Esophagus (tissue), 2 donors: ENCODE measurements at regions not wholly inside any gene's neighbourhood (a gene's known extent, or its start where the extent isn't known, plus 50 kb on each side); places are given as distances from the start of the nearest gene placed in this dataset.
"Not testable (repeated sequence)": the region's sequence is repeated elsewhere in the genome, so short reads cannot be mapped to it uniquely, and the experiment has no call there.

Source experiments
- H3K27ac ChIP-seq, 2 donors: one replicate each; pipeline ENCODE4 v1.5.1; 2013; ENCODE audit warnings: low read depth in 2 of 2, mild to moderate bottlenecking in 2 of 2, inconsistent platforms in 1 of 2, low read length in 1 of 2, moderate library complexity in 1 of 2
- H3K27me3 ChIP-seq, 2 donors: one replicate each; pipeline ENCODE4 v1.6.1; 2013; ENCODE audit warnings: low read length in 2 of 2, control low read depth in 1 of 2, mild to moderate bottlenecking in 1 of 2; ENCODE audit not compliant: insufficient read depth in 2 of 2, control insufficient read depth in 1 of 2
- H3K36me3 ChIP-seq, 2 donors: one replicate each; pipeline ENCODE4 v1.6.1; 2013; ENCODE audit warnings: low read length in 1 of 2; ENCODE audit not compliant: control insufficient read depth in 2 of 2, insufficient read depth in 2 of 2
- H3K4me1 ChIP-seq, 2 donors: one replicate each; pipeline ENCODE4 v1.6.1; 2013; ENCODE audit warnings: low read length in 1 of 2; ENCODE audit not compliant: control insufficient read depth in 2 of 2, insufficient read depth in 2 of 2
- H3K4me3 ChIP-seq, 2 donors: one replicate each; pipeline ENCODE4 v1.5.1; 2013; ENCODE audit warnings: low read length in 2 of 2, mild to moderate bottlenecking in 2 of 2, low read depth in 1 of 2, moderate library complexity in 1 of 2
- H3K9me3 ChIP-seq, 2 donors: one replicate each; pipeline ENCODE4 v1.6.1; 2013; ENCODE audit warnings: mild to moderate bottlenecking in 2 of 2, low read depth in 1 of 2, low read length in 1 of 2, moderate library complexity in 1 of 2; ENCODE audit not compliant: control insufficient read depth in 2 of 2, insufficient read depth in 1 of 2
- WGBS, 2 donors: extraction: QIAGEN DNeasy Blood & Tissue Kit; methylation state at CpG; one replicate each; pipeline ENCODE4 v1.1.7; 2013; 5-methylcytosine and 5-hydroxymethylcytosine counted together
- donor health status: healthy with polysubstance abuse.
- donor health status: Bipolar disorder and iron deficiency.

- Histone ChIP-seq H3K9me3 (no peaks in the 10 kb centered on the region), H3K4me3 (no peak overlapping the region), H3K27ac (no peak overlapping the region)
Observed at GRCh38 chr14:45633220-45633984, 380.4 kb upstream of the MIS18BP1 start.

GRCh38 chr14:45621731-45622130, 368.7 kb upstream of the MIS18BP1 start:
- Histone ChIP-seq H3K9me3 (no peaks in the 10 kb centered on the region), H3K36me3 (no peaks in the 10 kb centered on the region), H3K4me1 (no peaks in the 10 kb centered on the region), H3K27me3 (no peaks in the 10 kb centered on the region), H3K27ac (no peak overlapping the region), H3K4me3 (no peak overlapping the region)
- whole genome bisulfite sequencing, 2 donors = 64 to 80% methylated on average over 2 of the region's 2 CpGs

More at GRCh38 chr14:45633220-45633984, 380.4 kb upstream of the MIS18BP1 start:
- H3K27me3 ChIP-seq = no peaks in the 10 kb centered on the region
- WGBS, 2 donors = 56 to 65% methylated on average over 7 of the region's 7 CpGs
- no peaks in the 10 kb centered on the region for H3K4me1 ChIP-seq
- no peaks in the 10 kb centered on the region for H3K36me3 ChIP-seq

- H3K9me3 ChIP-seq = no peaks in the 10 kb centered on the region
- WGBS, 2 donors = 89 to 91% methylated on average over 4 of the region's 4 CpGs
- no peaks in the 10 kb centered on the region for H3K27me3 ChIP-seq
- no peaks in the 10 kb centered on the region for H3K36me3 ChIP-seq
- H3K27ac ChIP-seq = no peak overlapping the region
- no peak overlapping the region for H3K4me3 ChIP-seq
- no peaks in the 10 kb centered on the region for H3K4me1 ChIP-seq
Observed at GRCh38 chr14:45619831-45620230, 366.8 kb upstream of the MIS18BP1 start.

GRCh38 chr14:45610318-45610717, 357.3 kb upstream of the MIS18BP1 start:
- H3K36me3 ChIP-seq = no peaks in the 10 kb centered on the region
- 38 to 43% methylated on average over 1 of the region's 1 CpG for WGBS, 2 donors

GRCh38 chr14:45587142-45587541, 334.1 kb upstream of the MIS18BP1 start:
- Histone ChIP-seq H3K27me3 (no peaks in the 10 kb centered on the region), H3K36me3 (no peaks in the 10 kb centered on the region), H3K27ac (no peak overlapping the region), H3K4me1 (no peaks in the 10 kb centered on the region), H3K9me3 (no peaks in the 10 kb centered on the region), H3K4me3 (no peak overlapping the region)
- WGBS, 2 donors = 56 to 62% methylated on average over 3 of the region's 3 CpGs

More at GRCh38 chr14:45610318-45610717, 357.3 kb upstream of the MIS18BP1 start:
- Histone ChIP-seq H3K27ac (no peak overlapping the region), H3K4me1 (no peaks in the 10 kb centered on the region), H3K4me3 (no peak overlapping the region), H3K9me3 (no peaks in the 10 kb centered on the region), H3K27me3 (no peaks in the 10 kb centered on the region)

- Histone ChIP-seq H3K4me1 (no peaks in the 10 kb centered on the region), H3K27me3 (no peaks in the 10 kb centered on the region), H3K27ac (no peak overlapping the region), H3K36me3 (no peaks in the 10 kb centered on the region), H3K9me3 (no peaks in the 10 kb centered on the region), H3K4me3 (no peak overlapping the region)
- WGBS, 2 donors = 84 to 87% methylated on average over 5 of the region's 5 CpGs
Observed at GRCh38 chr14:45559626-45560025, 306.6 kb upstream of the MIS18BP1 start.

- Histone ChIP-seq H3K36me3 (no peaks in the 10 kb centered on the region), H3K27ac (no peak overlapping the region), H3K4me1 (no peaks in the 10 kb centered on the region), H3K27me3 (no peaks in the 10 kb centered on the region), H3K9me3 (no peaks in the 10 kb centered on the region), H3K4me3 (no peak overlapping the region)
Observed at GRCh38 chr14:45558183-45558582, 305.2 kb upstream of the MIS18BP1 start.

- no peak overlapping the region for H3K27ac ChIP-seq
- H3K27me3 ChIP-seq = no peaks in the 10 kb centered on the region
- no peaks in the 10 kb centered on the region for H3K9me3 ChIP-seq
- H3K36me3 ChIP-seq = no peaks in the 10 kb centered on the region
- no peak overlapping the region for H3K4me3 ChIP-seq
- 78 to 89% methylated on average over 1 of the region's 1 CpG for WGBS, 2 donors
- H3K4me1 ChIP-seq = no peaks in the 10 kb centered on the region
Observed at GRCh38 chr14:45553981-45554380, 301.0 kb upstream of the MIS18BP1 start.

GRCh38 chr14:45551240-45551820, 298.3 kb upstream of the MIS18BP1 start:
- not testable (repeated sequence) for H3K4me3 ChIP-seq, H3K27me3 ChIP-seq, H3K36me3 ChIP-seq, H3K27ac ChIP-seq, H3K4me1 ChIP-seq, H3K9me3 ChIP-seq
- 50 to 54% methylated on average over 16 of the region's 16 CpGs for WGBS, 2 donors

GRCh38 chr14:45531022-45531421, 278.0 kb upstream of the MIS18BP1 start:
- WGBS, 2 donors = 62 to 68% methylated on average over 2 of the region's 2 CpGs
- H3K27ac ChIP-seq = no peak overlapping the region
- H3K27me3 ChIP-seq = no peaks in the 10 kb centered on the region
- no peaks in the 10 kb centered on the region for H3K36me3 ChIP-seq
- H3K9me3 ChIP-seq = peaks cover 2 to 3% of the 10 kb centered on the region in 2 donors
- H3K4me1 ChIP-seq = no peaks in the 10 kb centered on the region
- no peak overlapping the region for H3K4me3 ChIP-seq
